Upper lobe of left lung (tissue), 6 donors: ENCODE measurements at regions not wholly inside any gene's neighbourhood (a gene's known extent, or its start where the extent isn't known, plus 50 kb on each side); places are given as distances from the start of the nearest gene placed in this dataset.

Experiments used
- ATAC-seq, 2 donors: fragments of 200-7000 bp; cut with Tn5 transposase; one replicate each; pipeline ENCODE4 v1.9.1; 2022; ENCODE audit warnings: mild to moderate bottlenecking in 2 of 2, moderate library complexity in 2 of 2; ENCODE audit not compliant: low FRiP score in 2 of 2
- DNase-seq, 2 donors: peaks; one replicate each; pipeline ENCODE4 v3.0.0-alpha.2; 2019 to 2020
- H3K27ac ChIP-seq, 4 donors: fragments of 200-600 bp; sonication (generic); one replicate each; pipeline ENCODE4 v1.5.1; 2016 to 2019
- H3K27me3 ChIP-seq, 4 donors: fragments of 200-600 bp; sonication (generic); one replicate each; pipeline ENCODE4 v1.5.1; 2017 to 2019
- H3K36me3 ChIP-seq, 4 donors: fragments of 200-600 bp; sonication (generic); one replicate each; pipeline ENCODE4 v1.5.1; 2016 to 2019
- H3K4me1 ChIP-seq, 4 donors: fragments of 200-600 bp; sonication (generic); one replicate each; pipeline ENCODE4 v1.5.1; 2018 to 2019
- H3K4me3 ChIP-seq, 4 donors: fragments of 200-600 bp; sonication (generic); one replicate each; pipeline ENCODE4 v1.5.1; 2017 to 2019; ENCODE audit warnings: mild to moderate bottlenecking in 2 of 4, moderate library complexity in 1 of 4
- H3K9me3 ChIP-seq, 4 donors: fragments of 200-600 bp; sonication (generic); one replicate each; pipeline ENCODE4 v1.5.1; 2018 to 2019
- EP300 ChIP-seq, 4 donors: sonication (generic); formaldehyde crosslinking; IDR thresholded peaks; one replicate each; pipeline ENCODE4 v1.5.1; 2017; ENCODE audit warnings: antibody characterized with exemption in 4 of 4, control low read depth in 2 of 4
- POLR2A ChIP-seq, 4 donors: fragments of 450-650 bp; IDR thresholded peaks; one replicate each; pipeline ENCODE4 v1.5.1; 2016 to 2017; ENCODE audit warnings: antibody characterized with exemption in 4 of 4, mild to moderate bottlenecking in 2 of 4
- POLR2AphosphoS5 ChIP-seq, 2 donors: sonication (generic); formaldehyde crosslinking; IDR thresholded peaks; one replicate each; pipeline ENCODE4 v1.5.1; 2017; ENCODE audit warnings: antibody characterized with exemption in 2 of 2
- WGBS, 2 donors: methylation state at CpG; one replicate each; pipeline ENCODE4 v1.1.5; 2017 to 2018; 5-methylcytosine and 5-hydroxymethylcytosine counted together
- TF ChIP-seq, protein P1 (sequence below), 6 experiments: fragments of 450-650 bp in 4 of 6; fragments of 200-600 bp in 2 of 6; sonication (generic) in 2 of 6; IDR thresholded peaks; one replicate each; pipeline ENCODE4 v1.5.1; 2016 to 2019; ENCODE audit warnings: antibody characterized with exemption in 6 of 6
- donor health status: DM: no; HTN: no; CAD: no; lungs with moderate emphysema.
- donor health status: DM: no; HTN: yes; CAD: no; lungs with severe emphysema.

DNA sequence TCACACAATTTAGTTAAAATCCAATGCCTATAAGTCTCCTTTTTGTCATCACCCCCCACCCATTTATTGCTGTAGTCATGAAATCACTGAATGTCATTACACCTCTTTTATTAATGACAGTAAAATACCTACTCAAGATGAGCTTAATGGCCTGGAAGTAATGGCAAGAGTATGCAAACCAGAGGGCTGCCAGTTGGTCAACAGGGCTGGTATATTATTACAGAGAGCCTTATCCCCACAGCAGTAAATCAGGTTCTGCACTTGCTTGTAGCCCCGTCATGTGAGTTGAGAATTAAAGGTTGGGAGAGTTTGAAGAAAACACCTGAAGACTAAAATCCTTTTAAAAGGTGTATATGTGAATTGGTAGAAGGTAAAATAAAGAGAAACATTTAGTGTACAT lies 372.4 kb downstream of the MAT2B start:
- ATAC-seq (no peak), DNase-seq (no peak)
- Histone ChIP-seq H3K4me1 (peaks cover 0 to 6% (median 0%) of the 10 kb centered on the region in 4 donors), H3K36me3 (no peaks in the 10 kb centered on the region), H3K9me3 (no peaks in the 10 kb centered on the region), H3K27ac (no peak overlapping the region), H3K4me3 (no peak overlapping the region), H3K27me3 (no peaks in the 10 kb centered on the region)
- TF ChIP-seq POLR2AphosphoS5 (IDR thresholded peaks at IDR 0.05): no peak
- no peak for TF ChIP-seq POLR2A (IDR thresholded peaks at IDR 0.05)
- TF ChIP-seq, protein P1, sequence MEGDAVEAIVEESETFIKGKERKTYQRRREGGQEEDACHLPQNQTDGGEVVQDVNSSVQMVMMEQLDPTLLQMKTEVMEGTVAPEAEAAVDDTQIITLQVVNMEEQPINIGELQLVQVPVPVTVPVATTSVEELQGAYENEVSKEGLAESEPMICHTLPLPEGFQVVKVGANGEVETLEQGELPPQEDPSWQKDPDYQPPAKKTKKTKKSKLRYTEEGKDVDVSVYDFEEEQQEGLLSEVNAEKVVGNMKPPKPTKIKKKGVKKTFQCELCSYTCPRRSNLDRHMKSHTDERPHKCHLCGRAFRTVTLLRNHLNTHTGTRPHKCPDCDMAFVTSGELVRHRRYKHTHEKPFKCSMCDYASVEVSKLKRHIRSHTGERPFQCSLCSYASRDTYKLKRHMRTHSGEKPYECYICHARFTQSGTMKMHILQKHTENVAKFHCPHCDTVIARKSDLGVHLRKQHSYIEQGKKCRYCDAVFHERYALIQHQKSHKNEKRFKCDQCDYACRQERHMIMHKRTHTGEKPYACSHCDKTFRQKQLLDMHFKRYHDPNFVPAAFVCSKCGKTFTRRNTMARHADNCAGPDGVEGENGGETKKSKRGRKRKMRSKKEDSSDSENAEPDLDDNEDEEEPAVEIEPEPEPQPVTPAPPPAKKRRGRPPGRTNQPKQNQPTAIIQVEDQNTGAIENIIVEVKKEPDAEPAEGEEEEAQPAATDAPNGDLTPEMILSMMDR (IDR thresholded peaks at IDR 0.05): no peak
- no peak for TF ChIP-seq EP300 (IDR thresholded peaks at IDR 0.05)
- WGBS, 2 donors: 86 to 91% methylated on average over 1 of the region's 1 CpG

DNA sequence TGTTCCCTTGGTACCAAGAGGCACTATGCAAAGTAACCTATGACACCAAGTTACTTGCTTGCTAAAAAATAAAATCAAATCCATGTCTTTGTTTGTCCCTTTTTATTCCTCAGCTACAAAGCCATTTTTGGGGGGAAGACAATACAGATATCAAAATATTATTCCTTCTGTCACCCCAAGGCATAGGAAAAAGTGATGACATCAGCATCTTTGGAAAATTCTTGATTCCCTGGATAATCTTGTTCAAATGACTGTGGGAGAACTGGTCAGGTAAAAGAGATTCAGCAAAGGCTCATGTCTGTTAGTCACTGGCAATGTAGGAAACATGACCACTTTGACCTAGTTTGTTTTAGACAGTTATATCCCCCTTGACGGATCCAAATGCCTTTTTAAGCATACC lies 373.1 kb downstream of the MAT2B start:
- Histone ChIP-seq H3K9me3 (no peaks in the 10 kb centered on the region), H3K4me3 (no peak overlapping the region), H3K36me3 (no peaks in the 10 kb centered on the region), H3K4me1 (peaks cover 0 to 6% (median 0%) of the 10 kb centered on the region in 4 donors), H3K27ac (no peak overlapping the region), H3K27me3 (no peaks in the 10 kb centered on the region)
- no peak for DNase-seq
- no peak for TF ChIP-seq POLR2AphosphoS5 (IDR thresholded peaks at IDR 0.05)
- TF ChIP-seq EP300 (IDR thresholded peaks at IDR 0.05): no peak
- TF ChIP-seq, protein P1 (IDR thresholded peaks at IDR 0.05): no peak
- no peak for TF ChIP-seq POLR2A (IDR thresholded peaks at IDR 0.05)
- WGBS, 2 donors: 89 to 96% methylated on average over 1 of the region's 1 CpG
- ATAC-seq: no peak

DNA sequence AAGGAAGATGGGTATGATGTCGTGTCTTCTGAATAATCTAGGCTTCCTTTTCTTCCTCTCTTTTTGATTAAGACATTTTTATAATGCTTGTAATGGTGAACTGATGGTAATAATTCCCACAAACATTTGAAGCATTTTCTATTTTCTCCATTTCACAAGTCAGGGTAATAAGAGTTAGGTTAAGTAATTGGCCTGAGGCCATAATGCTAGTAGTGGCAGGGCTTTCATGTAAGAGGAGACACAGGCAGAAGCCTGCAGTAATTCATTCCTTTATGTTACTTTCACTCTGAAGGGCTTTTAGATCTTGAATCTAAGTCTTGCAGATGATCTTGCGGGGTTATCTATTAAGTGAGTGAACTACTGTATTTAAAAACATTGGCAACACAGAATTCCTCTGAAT lies 374.9 kb downstream of the MAT2B start:
- Histone ChIP-seq H3K27me3 (no peaks in the 10 kb centered on the region), H3K4me3 (no peak overlapping the region), H3K9me3 (no peaks in the 10 kb centered on the region), H3K4me1 (no peaks in the 10 kb centered on the region), H3K36me3 (no peaks in the 10 kb centered on the region), H3K27ac (no peak overlapping the region)
- ATAC-seq: no peak
- TF ChIP-seq, protein P1 (IDR thresholded peaks at IDR 0.05): no peak
- TF ChIP-seq POLR2AphosphoS5 (IDR thresholded peaks at IDR 0.05): no peak
- TF ChIP-seq EP300 (IDR thresholded peaks at IDR 0.05): no peak
- no peak for TF ChIP-seq POLR2A (IDR thresholded peaks at IDR 0.05)
- DNase-seq: no peak
- 73 to 80% methylated on average over 2 of the region's 2 CpGs for WGBS, 2 donors

DNA sequence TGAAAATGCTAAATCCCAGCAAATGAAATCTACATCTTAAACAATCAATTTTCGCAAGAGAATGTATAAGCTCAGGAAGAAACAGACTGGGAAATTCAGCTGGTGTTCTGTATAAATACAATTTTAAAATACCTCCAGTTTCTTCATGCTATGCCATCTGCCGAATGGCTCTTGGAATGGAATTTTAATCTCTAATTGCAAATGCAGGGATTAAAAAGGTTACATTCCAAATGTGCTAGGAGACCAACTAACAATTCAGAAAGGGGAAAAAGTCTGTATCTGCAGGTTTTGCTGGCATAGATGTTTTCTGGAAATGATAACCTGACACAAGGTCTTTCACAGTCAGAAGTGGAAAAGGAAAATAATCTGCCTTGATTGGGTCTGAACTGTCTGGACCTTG lies 379.7 kb downstream of the MAT2B start:
- DNase-seq: no peak

DNA sequence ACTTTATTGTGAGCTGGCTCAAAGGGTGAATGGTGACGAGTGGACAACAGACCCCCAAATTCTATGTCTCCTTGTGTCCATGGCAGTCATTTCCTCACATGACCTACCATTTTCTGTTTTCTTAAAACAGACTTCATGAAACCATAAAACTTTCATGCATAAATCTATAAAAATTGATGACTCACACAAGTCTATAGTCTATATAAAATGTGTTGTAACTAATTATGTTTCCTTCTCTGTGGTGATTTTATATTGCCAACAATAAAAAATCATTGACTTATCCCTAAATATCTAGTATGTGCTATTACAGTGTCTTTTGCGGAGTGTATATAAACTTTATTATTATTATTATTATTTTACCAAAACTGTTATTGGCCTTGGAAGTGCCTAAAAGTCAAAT lies 382.4 kb downstream of the MAT2B start:
- TF ChIP-seq EP300 (IDR thresholded peaks at IDR 0.05) (no peak), POLR2AphosphoS5 (IDR thresholded peaks at IDR 0.05) (no peak), POLR2A (IDR thresholded peaks at IDR 0.05) (no peak)
- TF ChIP-seq, protein P1 (IDR thresholded peaks at IDR 0.05): no peak
- Histone ChIP-seq H3K27me3 (no peaks in the 10 kb centered on the region), H3K4me1 (no peaks in the 10 kb centered on the region), H3K9me3 (no peaks in the 10 kb centered on the region), H3K27ac (no peak overlapping the region), H3K36me3 (no peaks in the 10 kb centered on the region), H3K4me3 (no peak overlapping the region)
- WGBS, 2 donors: 66 to 86% methylated on average over 2 of the region's 2 CpGs
- DNase-seq: no peak
- ATAC-seq: no peak

More for the DNA sequence above, 379.7 kb downstream of the MAT2B start:
- 77 to 90% methylated on average over 2 of the region's 2 CpGs for WGBS, 2 donors
- no peak for ATAC-seq
- Histone ChIP-seq H3K27me3 (no peaks in the 10 kb centered on the region), H3K9me3 (no peaks in the 10 kb centered on the region), H3K27ac (no peak overlapping the region), H3K4me3 (no peak overlapping the region), H3K36me3 (no peaks in the 10 kb centered on the region), H3K4me1 (no peaks in the 10 kb centered on the region)
- TF ChIP-seq POLR2A (IDR thresholded peaks at IDR 0.05) (no peak), POLR2AphosphoS5 (IDR thresholded peaks at IDR 0.05) (no peak), EP300 (IDR thresholded peaks at IDR 0.05) (no peak)
- TF ChIP-seq, protein P1 (IDR thresholded peaks at IDR 0.05): no peak
